ENCODE measurements at regions not wholly inside any gene's neighbourhood (a gene's known extent, or its start where the extent isn't known, plus 50 kb on each side); places are given as distances from the start of the nearest gene placed in this dataset.

DNA sequence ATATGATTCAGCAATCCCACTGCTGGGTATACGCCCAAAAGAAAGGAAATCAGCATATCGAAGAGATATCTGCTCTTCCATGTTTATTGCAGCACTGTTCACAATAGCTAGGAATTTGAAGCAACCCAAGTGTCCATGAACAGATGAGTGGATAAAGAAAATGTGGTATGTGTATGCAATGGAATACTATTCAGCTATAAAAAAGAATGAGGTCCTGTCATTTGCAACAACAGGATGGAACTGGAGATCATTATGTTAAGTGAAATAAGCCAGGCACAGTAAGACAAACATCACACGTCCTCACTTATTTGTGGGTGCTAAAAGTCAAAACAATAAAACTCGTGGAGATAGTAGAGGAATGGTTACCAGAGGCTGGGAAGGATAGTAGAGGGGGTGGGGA lies 153.8 kb upstream of the LEF1 start:
- no peak overlapping the region for H3K27ac Mint-ChIP-seq (ENCODE audit: unreplicated experiment)
- no peak for DNase-seq (ENCODE audit: low spot score)
- TF ChIP-seq, protein P1, sequence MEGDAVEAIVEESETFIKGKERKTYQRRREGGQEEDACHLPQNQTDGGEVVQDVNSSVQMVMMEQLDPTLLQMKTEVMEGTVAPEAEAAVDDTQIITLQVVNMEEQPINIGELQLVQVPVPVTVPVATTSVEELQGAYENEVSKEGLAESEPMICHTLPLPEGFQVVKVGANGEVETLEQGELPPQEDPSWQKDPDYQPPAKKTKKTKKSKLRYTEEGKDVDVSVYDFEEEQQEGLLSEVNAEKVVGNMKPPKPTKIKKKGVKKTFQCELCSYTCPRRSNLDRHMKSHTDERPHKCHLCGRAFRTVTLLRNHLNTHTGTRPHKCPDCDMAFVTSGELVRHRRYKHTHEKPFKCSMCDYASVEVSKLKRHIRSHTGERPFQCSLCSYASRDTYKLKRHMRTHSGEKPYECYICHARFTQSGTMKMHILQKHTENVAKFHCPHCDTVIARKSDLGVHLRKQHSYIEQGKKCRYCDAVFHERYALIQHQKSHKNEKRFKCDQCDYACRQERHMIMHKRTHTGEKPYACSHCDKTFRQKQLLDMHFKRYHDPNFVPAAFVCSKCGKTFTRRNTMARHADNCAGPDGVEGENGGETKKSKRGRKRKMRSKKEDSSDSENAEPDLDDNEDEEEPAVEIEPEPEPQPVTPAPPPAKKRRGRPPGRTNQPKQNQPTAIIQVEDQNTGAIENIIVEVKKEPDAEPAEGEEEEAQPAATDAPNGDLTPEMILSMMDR (IDR thresholded peaks at IDR 0.05; ENCODE audit: unreplicated experiment): no peak
- no peaks in the 10 kb centered on the region for H3K9me3 Mint-ChIP-seq (ENCODE audit: unreplicated experiment)
- H3K4me1 Mint-ChIP-seq (ENCODE audit: unreplicated experiment): no peaks in the 10 kb centered on the region
- H3K36me3 Mint-ChIP-seq (ENCODE audit: low read depth, unreplicated experiment): no peaks in the 10 kb centered on the region
- H3K4me3 Mint-ChIP-seq (ENCODE audit: unreplicated experiment): no peak overlapping the region
- H3K27me3 Mint-ChIP-seq (ENCODE audit: unreplicated experiment): no peaks in the 10 kb centered on the region

DNA sequence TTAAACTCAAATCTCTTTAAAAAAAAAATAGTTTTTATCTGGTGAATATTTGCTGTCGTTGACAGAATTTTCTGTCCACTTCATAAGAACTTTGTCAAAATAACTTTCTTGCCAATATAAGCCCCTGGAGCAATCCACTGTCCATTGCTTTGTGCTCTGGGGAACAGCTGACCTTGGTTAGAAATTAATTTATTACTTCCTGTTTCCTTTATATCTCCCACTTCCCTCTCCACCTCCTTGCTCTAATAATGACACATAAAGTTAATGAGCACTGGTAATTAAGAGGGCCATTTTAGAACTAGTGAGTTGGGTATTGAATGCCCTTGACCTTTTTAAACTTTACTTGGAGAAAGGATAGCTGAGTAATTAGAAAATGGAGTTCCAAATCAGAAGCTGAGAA lies 151.3 kb upstream of the LEF1 start:
- TF ChIP-seq, protein P1 (IDR thresholded peaks at IDR 0.05; ENCODE audit: unreplicated experiment): no peak
- Mint-ChIP-seq H3K27me3 (ENCODE audit: unreplicated experiment) (no peaks in the 10 kb centered on the region), H3K27ac (ENCODE audit: unreplicated experiment) (no peak overlapping the region), H3K9me3 (ENCODE audit: unreplicated experiment) (no peaks in the 10 kb centered on the region), H3K4me3 (ENCODE audit: unreplicated experiment) (no peak overlapping the region), H3K36me3 (ENCODE audit: low read depth, unreplicated experiment) (no peaks in the 10 kb centered on the region), H3K4me1 (ENCODE audit: unreplicated experiment) (no peaks in the 10 kb centered on the region)
- no peak for DNase-seq (ENCODE audit: low spot score)

DNA sequence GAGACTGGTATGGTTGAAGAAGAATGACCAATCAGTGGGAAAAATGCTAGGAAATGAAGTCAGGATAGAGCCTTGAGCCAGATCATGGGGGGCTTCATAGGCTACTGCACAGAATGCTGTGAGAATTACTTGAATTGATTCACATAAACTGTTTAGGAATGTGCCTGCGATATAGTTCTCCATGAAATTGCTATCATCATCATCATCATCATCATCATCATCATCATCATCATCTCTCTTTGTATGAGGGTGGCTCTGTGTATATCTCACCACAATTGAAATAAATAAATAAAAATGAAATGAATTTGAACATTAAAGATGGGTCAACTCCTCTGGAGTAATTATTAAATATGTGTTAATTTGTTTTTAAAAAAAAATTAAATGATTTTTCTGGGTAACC lies 148.6 kb upstream of the LEF1 start:
- Mint-ChIP-seq H3K4me3 (ENCODE audit: unreplicated experiment) (no peak overlapping the region), H3K4me1 (ENCODE audit: unreplicated experiment) (no peaks in the 10 kb centered on the region), H3K9me3 (ENCODE audit: unreplicated experiment) (no peaks in the 10 kb centered on the region), H3K36me3 (ENCODE audit: low read depth, unreplicated experiment) (no peaks in the 10 kb centered on the region), H3K27ac (ENCODE audit: unreplicated experiment) (no peak overlapping the region), H3K27me3 (ENCODE audit: unreplicated experiment) (peaks cover 2% of the 10 kb centered on the region)
- DNase-seq (ENCODE audit: low spot score): no peak
- TF ChIP-seq, protein P1 (IDR thresholded peaks at IDR 0.05; ENCODE audit: unreplicated experiment): no peak

DNA sequence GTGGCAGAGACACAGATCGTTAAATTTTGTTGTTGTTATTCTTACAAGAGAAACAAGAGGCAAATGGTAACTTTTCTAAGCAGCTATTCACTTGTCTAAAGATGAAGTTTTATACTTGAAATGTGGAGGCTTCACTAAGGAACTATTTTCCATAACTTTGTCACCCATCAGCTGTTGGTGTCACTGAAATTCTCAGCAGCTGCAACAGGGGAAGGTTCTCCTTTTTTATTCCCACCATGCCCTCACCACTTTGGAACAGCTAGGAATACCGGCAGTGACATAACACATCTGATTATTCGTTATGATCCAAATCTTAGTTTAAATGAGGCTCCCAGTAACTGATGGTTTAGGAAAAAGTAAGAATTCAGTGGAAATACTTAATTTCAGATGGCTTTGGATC lies 147.0 kb upstream of the LEF1 start:
- peaks cover 5% of the 10 kb centered on the region for H3K9me3 Mint-ChIP-seq (ENCODE audit: unreplicated experiment)
- TF ChIP-seq, protein P1 (IDR thresholded peaks at IDR 0.05; ENCODE audit: unreplicated experiment): no peak
- DNase-seq (ENCODE audit: low spot score): no peak
- peaks cover 3% of the 10 kb centered on the region for H3K27me3 Mint-ChIP-seq (ENCODE audit: unreplicated experiment)
- H3K4me1 Mint-ChIP-seq (ENCODE audit: unreplicated experiment): peaks cover 2% of the 10 kb centered on the region
- no peak overlapping the region for H3K4me3 Mint-ChIP-seq (ENCODE audit: unreplicated experiment)
- no peak overlapping the region for H3K27ac Mint-ChIP-seq (ENCODE audit: unreplicated experiment)
- no peaks in the 10 kb centered on the region for H3K36me3 Mint-ChIP-seq (ENCODE audit: low read depth, unreplicated experiment)

DNA sequence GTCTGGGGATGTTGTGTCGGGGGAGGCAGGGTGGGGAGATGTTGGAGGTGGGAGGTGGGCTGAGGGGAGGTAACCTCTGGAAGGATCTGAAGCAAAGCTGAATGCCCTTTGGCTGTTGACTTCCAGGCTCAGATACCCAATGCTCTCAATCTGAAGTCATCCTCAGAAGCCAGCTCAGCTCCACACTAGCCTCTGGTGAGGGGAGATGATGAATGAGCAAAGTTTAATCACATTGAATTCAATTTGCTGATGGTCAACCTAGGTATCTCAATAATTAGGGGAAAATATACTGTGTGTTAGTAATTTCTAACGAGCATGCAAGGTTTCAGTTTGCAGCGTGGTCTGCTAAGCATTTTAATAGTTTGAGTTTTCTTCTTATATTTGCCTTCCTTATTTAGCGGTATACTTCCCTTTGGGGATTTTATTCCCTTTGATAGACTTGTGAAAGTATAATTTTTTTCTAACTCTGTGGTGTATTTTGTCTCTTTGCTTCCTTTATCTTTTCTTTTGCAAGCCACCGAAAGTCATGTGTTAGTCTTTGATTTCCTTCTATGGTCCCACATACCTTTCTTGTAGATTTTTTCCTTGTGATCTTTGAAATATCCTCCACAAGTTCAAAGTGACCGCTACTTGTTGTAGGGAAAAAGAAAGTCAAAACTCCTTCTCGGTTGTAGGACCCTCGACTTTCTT lies 146.3 kb upstream of the LEF1 start:
- Mint-ChIP-seq H3K4me1 (ENCODE audit: unreplicated experiment) (peaks cover 2% of the 10 kb centered on the region), H3K27me3 (ENCODE audit: unreplicated experiment) (peaks cover 3% of the 10 kb centered on the region), H3K36me3 (ENCODE audit: low read depth, unreplicated experiment) (no peaks in the 10 kb centered on the region), H3K4me3 (ENCODE audit: unreplicated experiment) (no peak overlapping the region), H3K27ac (ENCODE audit: unreplicated experiment) (no peak overlapping the region), H3K9me3 (ENCODE audit: unreplicated experiment) (peaks cover 5% of the 10 kb centered on the region)
- DNase-seq (ENCODE audit: low spot score): no peak
- TF ChIP-seq, protein P1 (IDR thresholded peaks at IDR 0.05; ENCODE audit: unreplicated experiment): no peak
